ENCODE measurements at regions not wholly inside any gene's neighbourhood (a gene's known extent, or its start where the extent isn't known, plus 50 kb on each side); places are given as distances from the start of the nearest gene placed in this dataset.

DNA sequence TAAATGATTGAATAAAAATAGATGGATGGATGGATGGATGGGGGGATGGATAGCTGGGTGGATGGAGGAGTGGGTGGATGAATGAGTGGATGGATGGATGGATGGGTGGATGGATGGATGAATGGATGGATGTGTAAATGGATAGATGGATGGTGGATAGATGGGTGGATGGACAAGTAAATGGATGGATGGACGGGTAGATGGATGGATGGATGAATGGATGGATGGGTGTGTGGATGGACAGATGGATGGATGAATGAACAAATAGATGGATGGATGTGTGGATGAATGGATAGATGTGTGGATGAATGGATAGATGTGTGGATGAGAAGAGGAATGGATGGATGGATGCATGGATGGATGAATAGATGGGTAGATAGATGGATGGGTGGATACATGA lies 490.8 kb downstream of the VRK1 start:
- Histone ChIP-seq H3K4me3 (ENCODE audit: low read depth, low read length) (no peak overlapping the region), H3K27ac (ENCODE audit: low read depth, low read length) (no peak overlapping the region), H3K9me3 (ENCODE audit: control insufficient read depth, insufficient read depth, low read length) (peaks cover 32% of the 10 kb centered on the region), H3K27me3 (ENCODE audit: control insufficient read depth, insufficient read depth, low read length) (no peaks in the 10 kb centered on the region)
- ChIA-PET POLR2A (no interaction called here), CTCF (no interaction called here)
- no peak for DNase-seq (ENCODE audit: low read depth, low spot score)
- TF ChIP-seq, protein P1, sequence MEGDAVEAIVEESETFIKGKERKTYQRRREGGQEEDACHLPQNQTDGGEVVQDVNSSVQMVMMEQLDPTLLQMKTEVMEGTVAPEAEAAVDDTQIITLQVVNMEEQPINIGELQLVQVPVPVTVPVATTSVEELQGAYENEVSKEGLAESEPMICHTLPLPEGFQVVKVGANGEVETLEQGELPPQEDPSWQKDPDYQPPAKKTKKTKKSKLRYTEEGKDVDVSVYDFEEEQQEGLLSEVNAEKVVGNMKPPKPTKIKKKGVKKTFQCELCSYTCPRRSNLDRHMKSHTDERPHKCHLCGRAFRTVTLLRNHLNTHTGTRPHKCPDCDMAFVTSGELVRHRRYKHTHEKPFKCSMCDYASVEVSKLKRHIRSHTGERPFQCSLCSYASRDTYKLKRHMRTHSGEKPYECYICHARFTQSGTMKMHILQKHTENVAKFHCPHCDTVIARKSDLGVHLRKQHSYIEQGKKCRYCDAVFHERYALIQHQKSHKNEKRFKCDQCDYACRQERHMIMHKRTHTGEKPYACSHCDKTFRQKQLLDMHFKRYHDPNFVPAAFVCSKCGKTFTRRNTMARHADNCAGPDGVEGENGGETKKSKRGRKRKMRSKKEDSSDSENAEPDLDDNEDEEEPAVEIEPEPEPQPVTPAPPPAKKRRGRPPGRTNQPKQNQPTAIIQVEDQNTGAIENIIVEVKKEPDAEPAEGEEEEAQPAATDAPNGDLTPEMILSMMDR (IDR thresholded peaks at IDR 0.05; ENCODE audit: low read depth, low read length) = no peak

DNA sequence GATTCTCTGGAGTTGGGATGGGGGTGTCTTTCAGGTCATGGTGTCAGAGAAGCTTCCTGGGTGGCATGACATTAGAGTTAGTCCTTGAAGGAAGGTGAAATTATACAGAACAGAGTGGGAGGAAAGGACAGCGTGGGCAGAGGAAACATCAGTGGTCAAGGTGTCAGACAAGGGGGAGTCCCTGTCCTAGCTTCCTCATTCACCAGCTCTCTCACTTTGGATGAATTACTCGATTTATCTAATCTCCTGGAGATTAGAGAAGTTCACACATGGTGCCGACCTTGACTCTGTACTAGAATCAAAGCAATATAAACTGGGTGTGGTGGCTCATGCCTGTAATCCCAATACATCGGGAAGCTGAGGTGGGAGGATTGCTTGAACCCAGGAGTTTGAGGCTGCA lies 492.9 kb downstream of the VRK1 start:
- H3K9me3 ChIP-seq (ENCODE audit: control insufficient read depth, insufficient read depth, low read length) = peaks cover 22% of the 10 kb centered on the region; the same call in 1 of the 2 replicates
- H3K27ac ChIP-seq (ENCODE audit: low read depth, low read length) = no peak overlapping the region
- no peak overlapping the region for H3K4me3 ChIP-seq (ENCODE audit: low read depth, low read length)
- no peak for DNase-seq (ENCODE audit: low read depth, low spot score)
- no peaks in the 10 kb centered on the region for H3K27me3 ChIP-seq (ENCODE audit: control insufficient read depth, insufficient read depth, low read length)
- TF ChIP-seq, protein P1 (IDR thresholded peaks at IDR 0.05; ENCODE audit: low read depth, low read length) = no peak
- CTCF ChIA-PET = no interaction called here
- POLR2A ChIA-PET = no interaction called here

DNA sequence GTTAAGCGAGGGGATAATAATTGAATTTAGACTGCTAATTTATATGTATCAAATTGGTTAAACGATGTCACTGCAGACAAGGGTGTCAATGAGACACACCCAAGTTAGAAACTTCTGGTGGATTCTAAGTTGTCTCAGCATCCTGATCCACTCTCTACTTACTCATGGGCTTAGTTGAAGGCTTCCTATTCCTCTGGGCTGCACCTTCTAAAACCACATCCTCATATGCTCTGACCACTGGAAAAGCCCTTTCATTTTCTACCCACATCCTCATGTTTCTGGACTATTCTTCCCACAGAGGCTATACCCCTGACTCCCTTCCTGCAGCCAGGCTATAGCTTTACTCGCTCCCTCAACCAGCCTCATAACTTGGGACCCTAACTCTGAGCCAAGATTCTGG lies 493.8 kb downstream of the VRK1 start:
- ChIA-PET CTCF (no interaction called here), POLR2A (no interaction called here)

DNA sequence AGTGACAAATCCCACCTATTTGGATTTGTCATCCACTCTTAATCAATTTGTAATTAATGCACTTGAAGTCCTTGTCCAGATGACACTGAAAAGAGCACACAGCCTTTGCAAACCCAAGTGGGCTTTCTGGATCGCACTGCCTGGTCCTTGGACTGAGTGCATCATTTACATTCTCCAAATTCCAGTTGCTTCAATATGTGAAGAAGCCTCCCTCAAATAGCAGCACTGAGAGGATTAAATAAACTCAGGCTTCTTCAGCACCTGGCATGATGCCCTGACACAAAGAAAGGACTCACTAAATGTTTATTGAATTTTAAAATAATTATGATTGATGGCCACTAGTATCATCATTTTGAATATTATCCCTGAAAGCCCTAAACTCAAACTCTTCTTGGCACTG lies 496.5 kb downstream of the VRK1 start:
- TF ChIP-seq, protein P1 (IDR thresholded peaks at IDR 0.05; ENCODE audit: low read depth, low read length) = no peak
- Histone ChIP-seq H3K4me3 (ENCODE audit: low read depth, low read length) (no peak overlapping the region), H3K9me3 (ENCODE audit: control insufficient read depth, insufficient read depth, low read length) (peaks cover 22% of the 10 kb centered on the region), H3K27ac (ENCODE audit: low read depth, low read length) (no peak overlapping the region), H3K27me3 (ENCODE audit: control insufficient read depth, insufficient read depth, low read length) (no peaks in the 10 kb centered on the region)
- DNase-seq (ENCODE audit: low read depth, low spot score) = no peak
- POLR2A ChIA-PET = no interaction called here
- CTCF ChIA-PET = no interaction called here

More for the DNA sequence above, 493.8 kb downstream of the VRK1 start:
- TF ChIP-seq, protein P1 (IDR thresholded peaks at IDR 0.05; ENCODE audit: low read depth, low read length) = no peak
- Histone ChIP-seq H3K27me3 (ENCODE audit: control insufficient read depth, insufficient read depth, low read length) (no peaks in the 10 kb centered on the region), H3K9me3 (ENCODE audit: control insufficient read depth, insufficient read depth, low read length) (peaks cover 22% of the 10 kb centered on the region; the same call in 1 of the 2 replicates), H3K27ac (ENCODE audit: low read depth, low read length) (no peak overlapping the region), H3K4me3 (ENCODE audit: low read depth, low read length) (no peak overlapping the region)
- no peak for DNase-seq (ENCODE audit: low read depth, low spot score)

DNA sequence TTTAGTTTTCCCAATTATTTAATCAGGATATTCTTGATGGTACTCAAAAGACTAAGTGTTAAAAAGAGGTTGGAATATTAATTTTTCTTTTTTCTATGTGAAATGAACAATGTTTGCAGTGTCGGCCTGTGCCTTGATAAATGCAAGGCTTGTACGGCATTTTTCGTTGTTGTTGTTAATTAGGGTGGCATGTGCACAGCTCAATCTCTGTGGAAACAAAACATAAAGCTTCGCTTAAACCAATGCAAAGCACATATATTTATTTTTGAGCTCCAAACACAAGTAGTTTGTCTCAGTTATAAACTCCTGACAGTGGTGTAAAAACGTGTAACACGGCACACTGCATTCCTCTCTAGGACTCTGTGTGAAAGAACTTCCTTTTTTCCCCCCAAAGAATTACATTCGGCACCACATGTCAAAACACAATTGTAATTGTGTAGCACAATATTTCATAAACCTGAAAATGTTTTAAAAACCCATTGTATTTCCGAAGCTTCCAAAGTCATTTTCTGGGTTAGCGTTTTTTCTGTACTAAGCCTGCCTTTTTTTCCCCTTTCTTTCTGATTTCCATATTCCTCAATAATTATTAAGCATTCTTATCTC lies 498.0 kb downstream of the VRK1 start:
- no peak for DNase-seq (ENCODE audit: low read depth, low spot score)
- Histone ChIP-seq H3K27ac (ENCODE audit: low read depth, low read length) (no peak overlapping the region), H3K4me3 (ENCODE audit: low read depth, low read length) (no peak overlapping the region), H3K27me3 (ENCODE audit: control insufficient read depth, insufficient read depth, low read length) (no peaks in the 10 kb centered on the region), H3K9me3 (ENCODE audit: control insufficient read depth, insufficient read depth, low read length) (peaks cover 26% of the 10 kb centered on the region)
- TF ChIP-seq, protein P1 (IDR thresholded peaks at IDR 0.05; ENCODE audit: low read depth, low read length) = no peak
- ChIA-PET POLR2A (no interaction called here), CTCF (no interaction called here)

Data from AG04450 (cell line).